NCI-H146 (cell line): ENCODE measurements at regions not wholly inside any gene's neighbourhood (a gene's known extent, or its start where the extent isn't known, plus 50 kb on each side); places are given as distances from the start of the nearest gene placed in this dataset.
"Not testable (repeated sequence)": the region's sequence is repeated elsewhere in the genome, so short reads cannot be mapped to it uniquely, and the experiment has no call there.

Source experiments
- DNase-seq: peaks from one replicate; lab custom pipeline; 2025; lab: John Stamatoyannopoulos, UW

- DNase-seq = no peak
Measured at GRCh38 chr1:94769551-94769950, 50.6 kb upstream of the SLC44A3 start.

- no peak for DNase-seq
Measured at GRCh38 chr1:94768036-94768435, 52.1 kb upstream of the SLC44A3 start.

- DNase-seq = no peak
Measured at GRCh38 chr1:94765958-94766357, 54.2 kb upstream of the SLC44A3 start.

GRCh38 chr1:94759188-94759587 is 61.0 kb upstream of the SLC44A3 start:
- DNase-seq = no peak

- DNase-seq = no peak
Measured at GRCh38 chr1:94757931-94758330, 62.2 kb upstream of the SLC44A3 start.

GRCh38 chr1:94755675-94756074 is 64.5 kb upstream of the SLC44A3 start:
- no peak for DNase-seq

GRCh38 chr1:94755016-94755415 is 65.1 kb upstream of the SLC44A3 start:
- DNase-seq = not testable (repeated sequence)

GRCh38 chr1:94754570-94754969 is 65.6 kb upstream of the SLC44A3 start:
- no peak for DNase-seq

GRCh38 chr1:94754095-94754494 is 66.1 kb upstream of the SLC44A3 start:
- no peak for DNase-seq

- DNase-seq = no peak
Measured at GRCh38 chr1:94753171-94753972, 66.8 kb upstream of the SLC44A3 start.

- DNase-seq = not testable (repeated sequence)
Measured at GRCh38 chr1:94751483-94751882, 68.7 kb upstream of the SLC44A3 start.

- DNase-seq = no peak
Measured at GRCh38 chr1:94746635-94747525, 73.3 kb upstream of the SLC44A3 start.

GRCh38 chr1:94745742-94746141 is 74.4 kb upstream of the SLC44A3 start:
- DNase-seq = no peak

- DNase-seq = no peak
Measured at GRCh38 chr1:94743862-94744261, 76.3 kb upstream of the SLC44A3 start.

- DNase-seq = no peak
Measured at GRCh38 chr1:94741996-94742395, 78.2 kb upstream of the SLC44A3 start.

GRCh38 chr1:94741510-94741909 is 78.6 kb upstream of the SLC44A3 start:
- no peak for DNase-seq

GRCh38 chr1:94739521-94740061 is 80.6 kb upstream of the SLC44A3 start:
- no peak for DNase-seq

- DNase-seq = no peak
Measured at GRCh38 chr1:94738371-94738770, 81.8 kb upstream of the SLC44A3 start.

GRCh38 chr1:94737124-94737998 is 82.8 kb upstream of the SLC44A3 start:
- DNase-seq = no peak

- no peak for DNase-seq
Measured at GRCh38 chr1:94736549-94736948, 83.6 kb upstream of the SLC44A3 start.

GRCh38 chr1:94736073-94736472 is 84.1 kb upstream of the SLC44A3 start:
- no peak for DNase-seq
